HG03039 (cell line): ENCODE measurements at regions not wholly inside any gene's neighbourhood (a gene's known extent, or its start where the extent isn't known, plus 50 kb on each side); places are given as distances from the start of the nearest gene placed in this dataset.

Experiments used
- ATAC-seq: cut with Tn5 transposase; IDR thresholded peaks from one replicate; pipeline ENCODE4 v1.9.1; 2021; ENCODE audit warnings: mild to moderate bottlenecking, moderate library complexity; ENCODE audit not compliant: unreplicated experiment

- no peak for ATAC-seq
Measured at GRCh38 chr4:17339376-17339775, 172.5 kb downstream of the QDPR start.

DNA sequence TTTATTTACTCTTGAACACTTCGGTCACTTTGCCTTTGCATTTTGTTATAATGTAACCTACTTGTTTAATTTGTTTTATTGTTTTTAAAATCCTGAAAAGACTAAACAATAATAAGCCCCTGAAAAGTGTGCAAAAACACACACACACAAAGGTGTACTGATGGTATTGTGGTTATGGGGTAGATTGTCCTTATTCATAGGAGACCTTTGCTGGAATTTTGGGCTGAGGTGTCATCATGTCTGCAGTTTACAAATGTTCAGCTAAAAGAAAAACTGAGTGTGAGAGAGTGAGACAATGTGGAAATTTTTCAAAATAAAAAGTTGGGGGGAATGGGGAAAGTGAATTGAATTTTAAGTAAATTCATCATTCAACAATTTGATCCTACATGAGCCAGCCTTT is 174.9 kb downstream of the QDPR start:
- ATAC-seq = no peak

- ATAC-seq = peak; percentile 72
Measured at GRCh38 chr4:17336524-17336961, 175.3 kb downstream of the QDPR start.

DNA sequence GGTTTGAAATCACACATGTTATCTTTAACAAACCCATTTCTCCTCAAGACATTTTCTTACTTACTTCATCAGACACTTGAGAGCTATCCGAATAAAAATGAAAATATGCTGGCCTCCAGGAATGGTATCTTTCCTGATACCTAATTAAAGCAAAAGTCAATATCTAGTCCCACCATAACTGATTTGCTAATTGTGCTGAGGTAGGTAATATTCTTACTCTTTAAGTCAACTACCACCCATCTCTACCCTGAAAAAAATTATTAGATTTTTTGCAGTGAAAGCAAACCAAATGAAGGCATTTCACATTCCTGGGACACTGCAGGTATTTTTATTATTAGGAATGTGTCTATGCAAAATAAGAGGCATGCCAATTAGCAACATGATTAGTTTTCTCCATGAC is 175.8 kb downstream of the QDPR start:
- ATAC-seq = no peak

GRCh38 chr4:17335371-17335770 is 176.5 kb downstream of the QDPR start:
- no peak for ATAC-seq

DNA sequence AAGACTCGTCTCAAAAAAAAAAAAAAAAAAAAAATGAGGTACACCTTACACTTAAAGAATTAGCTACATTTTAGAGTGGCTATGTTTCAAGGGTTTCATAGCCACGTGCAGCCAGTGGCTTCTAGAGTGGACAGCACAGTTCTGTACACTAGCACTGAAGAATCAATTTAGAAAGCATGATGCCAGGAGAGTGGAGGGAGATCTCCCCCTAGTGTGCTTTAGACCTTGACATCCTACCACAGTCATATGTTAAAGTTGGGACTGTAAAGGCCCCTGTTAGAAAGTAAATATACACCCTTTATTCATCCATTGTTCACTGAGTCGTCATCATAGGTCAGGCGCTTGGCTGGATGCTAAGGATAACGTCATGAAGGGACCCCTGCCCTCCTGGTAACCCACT is 179.4 kb downstream of the QDPR start:
- no peak for ATAC-seq

GRCh38 chr4:17329046-17329445 is 182.8 kb downstream of the QDPR start:
- no peak for ATAC-seq

- ATAC-seq = no peak
Measured at GRCh38 chr4:17328141-17328815, 183.6 kb downstream of the QDPR start.

DNA sequence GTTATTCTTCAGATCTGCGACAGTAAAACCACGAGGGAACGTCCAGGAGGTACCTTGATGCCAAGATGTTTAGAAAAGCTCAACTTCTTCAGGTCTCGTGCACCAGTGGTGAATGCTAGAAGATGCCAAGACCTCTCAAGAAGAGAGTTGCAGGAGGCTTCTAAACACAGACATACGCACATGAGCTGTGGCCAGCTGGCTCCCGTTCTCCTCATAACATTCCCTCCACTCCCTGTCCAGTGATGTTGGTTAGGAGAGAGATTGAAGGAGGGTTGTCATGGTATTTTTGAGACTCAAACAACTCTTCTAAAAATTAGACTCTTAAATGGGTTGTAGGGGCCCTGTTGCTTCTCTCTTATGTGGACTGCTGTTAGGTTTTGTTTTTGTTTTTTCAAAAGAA is 184.3 kb downstream of the QDPR start:
- no peak for ATAC-seq

DNA sequence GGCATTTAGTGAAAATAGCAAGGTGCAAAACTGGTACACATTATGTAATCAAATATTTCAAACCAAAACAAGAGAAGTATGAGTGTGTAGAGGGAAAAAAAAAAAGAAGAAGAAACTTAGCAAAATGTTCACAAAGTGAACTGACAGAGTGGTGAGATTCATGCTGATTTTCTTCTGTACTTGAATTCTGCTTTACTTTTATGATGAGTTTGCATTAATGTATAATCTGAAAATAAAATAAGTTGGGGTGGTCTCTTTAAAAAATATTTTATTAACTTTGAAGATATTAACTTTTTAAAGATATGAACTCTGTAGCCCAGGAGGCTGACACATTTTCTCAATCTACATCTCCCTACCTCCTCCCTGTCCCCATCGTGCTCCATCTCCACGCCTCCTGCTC is 185.1 kb downstream of the QDPR start:
- no peak for ATAC-seq

- no peak for ATAC-seq
Measured at GRCh38 chr4:17325098-17325497, 186.8 kb downstream of the QDPR start.

- ATAC-seq = no peak
Measured at GRCh38 chr4:17324386-17324830, 187.5 kb downstream of the QDPR start.

DNA sequence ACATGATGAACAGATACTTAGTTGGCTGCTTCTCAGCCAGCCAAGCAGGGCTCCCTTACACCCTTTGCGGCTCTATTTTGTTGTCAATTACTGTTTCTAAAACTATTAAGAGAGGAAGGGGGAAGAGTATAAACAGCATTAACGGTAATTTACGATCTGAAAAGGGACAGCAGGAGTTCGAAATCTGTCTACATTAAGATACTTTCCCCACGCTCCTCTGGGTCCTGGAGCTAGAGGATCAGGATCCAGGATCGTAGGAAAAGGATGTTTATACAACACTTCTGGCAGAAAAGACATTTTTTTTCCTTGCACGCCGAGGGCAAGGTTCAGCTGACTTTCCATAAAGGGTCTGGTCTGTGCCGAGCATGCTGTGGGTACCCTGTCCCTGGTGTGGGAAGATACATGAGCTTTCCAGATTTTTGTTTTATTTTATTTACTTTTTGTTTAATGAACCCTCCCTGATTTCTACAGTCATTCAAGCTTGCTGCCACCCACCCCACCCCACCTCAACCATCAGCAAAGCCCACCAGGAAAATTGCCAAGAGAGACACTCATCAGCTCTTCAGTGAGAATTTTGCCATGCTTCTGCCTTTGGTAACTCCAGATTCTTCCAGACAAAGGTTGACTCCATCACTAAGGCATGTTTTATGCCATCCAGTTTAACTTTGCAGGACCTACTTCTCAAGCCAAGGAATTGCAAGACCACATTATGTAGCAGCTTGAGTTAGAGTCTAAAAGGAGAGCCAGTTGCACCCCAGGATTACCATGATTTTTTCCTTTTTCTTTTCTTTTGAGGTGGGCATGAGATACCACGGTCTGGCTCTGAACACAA is 188.1 kb downstream of the QDPR start:
- no peak for ATAC-seq

DNA sequence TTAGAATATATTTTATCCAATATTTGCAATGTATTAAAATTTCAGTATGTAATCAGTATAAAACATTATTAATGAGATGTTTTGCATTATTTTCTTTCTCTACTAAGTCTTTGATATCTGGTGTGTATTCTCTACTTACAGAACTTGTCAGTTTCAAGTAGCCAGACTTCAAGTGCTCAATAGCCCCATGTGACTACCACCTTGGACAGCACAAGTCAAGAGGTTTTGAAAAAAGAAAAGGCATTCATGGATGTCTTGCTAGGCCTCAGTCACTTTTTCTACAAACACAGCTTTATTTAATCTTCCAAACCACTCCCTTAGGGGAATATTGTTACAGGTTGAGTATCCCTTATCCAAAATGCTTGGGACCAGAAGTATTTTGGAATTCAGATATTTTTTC is 189.4 kb downstream of the QDPR start:
- ATAC-seq = no peak

GRCh38 chr4:17320046-17320445 is 191.8 kb downstream of the QDPR start:
- no peak for ATAC-seq

DNA sequence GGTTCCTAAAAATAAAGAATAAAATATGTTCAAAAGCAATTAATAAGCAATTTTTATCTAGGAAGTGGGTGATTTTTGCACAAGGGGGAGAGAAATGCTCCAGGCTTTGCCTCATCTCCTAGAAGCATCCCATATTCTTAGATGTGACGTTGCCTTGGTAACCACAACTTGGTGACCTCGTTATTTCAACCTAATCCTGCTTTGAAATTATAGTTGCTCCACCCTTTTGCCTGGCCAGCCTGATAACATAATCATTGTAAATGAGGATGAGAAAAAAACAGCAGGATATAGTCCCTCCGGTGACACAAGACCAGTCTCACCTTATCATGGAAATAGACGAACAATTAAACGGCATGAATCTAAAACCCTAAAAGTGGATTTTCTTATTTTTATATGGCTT is 194.4 kb downstream of the QDPR start:
- ATAC-seq = no peak

- ATAC-seq = no peak
Measured at GRCh38 chr4:17316566-17316965, 195.3 kb downstream of the QDPR start.

- no peak for ATAC-seq
Measured at GRCh38 chr4:17315459-17315858, 196.4 kb downstream of the QDPR start.

GRCh38 chr4:17313194-17313593 is 198.7 kb downstream of the QDPR start:
- no peak for ATAC-seq

DNA sequence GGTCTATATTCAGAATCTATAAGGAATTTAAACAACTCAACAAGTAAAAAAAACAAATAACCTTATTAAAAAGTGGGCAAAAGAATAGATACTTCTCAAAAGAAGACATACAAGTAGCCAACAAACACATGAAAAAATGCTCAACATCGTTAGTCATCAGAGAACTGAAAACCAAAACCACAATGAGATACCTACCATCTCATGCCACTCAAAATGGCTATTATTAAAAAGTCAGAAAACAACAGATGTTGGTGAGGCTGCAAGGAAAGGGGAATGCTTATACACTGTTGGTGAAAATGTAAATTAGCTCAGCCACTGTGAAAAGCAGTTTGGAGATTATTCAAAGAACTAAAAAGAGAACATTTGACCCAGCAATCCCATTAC is 201.6 kb downstream of the QDPR start:
- no peak for ATAC-seq

DNA sequence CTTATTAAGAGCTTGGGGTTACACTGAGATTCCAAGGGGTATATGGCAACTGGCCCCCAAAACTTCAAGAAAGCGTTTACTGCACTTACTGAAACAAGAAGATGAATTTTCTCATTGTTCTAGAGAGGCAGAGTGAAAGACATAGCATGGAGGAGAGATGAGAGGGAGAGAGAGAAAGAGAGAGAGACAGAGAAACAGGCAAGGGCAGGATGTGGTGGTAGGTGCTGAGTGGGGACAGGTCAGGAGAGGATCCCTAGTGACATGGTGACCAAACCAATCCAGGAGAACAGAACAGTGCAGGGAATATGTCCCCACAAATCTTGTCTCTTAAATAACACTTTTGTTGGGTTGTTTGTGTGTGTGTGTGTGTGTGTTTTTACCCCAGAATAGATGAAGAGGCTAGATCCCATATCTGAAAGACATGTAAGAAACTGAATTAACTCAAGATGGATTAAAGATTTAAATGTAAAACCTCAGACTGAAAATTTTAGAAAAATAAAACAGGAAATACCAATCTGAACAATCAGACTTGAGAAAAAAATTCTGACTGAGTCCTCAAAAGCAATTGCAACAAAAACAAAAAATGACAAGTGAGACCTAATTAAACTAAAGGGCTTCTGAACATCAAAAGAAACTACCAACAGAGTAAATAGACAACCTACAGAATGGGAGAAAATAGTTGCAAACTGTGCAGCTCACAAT is 202.2 kb downstream of the QDPR start:
- ATAC-seq = no peak

DNA sequence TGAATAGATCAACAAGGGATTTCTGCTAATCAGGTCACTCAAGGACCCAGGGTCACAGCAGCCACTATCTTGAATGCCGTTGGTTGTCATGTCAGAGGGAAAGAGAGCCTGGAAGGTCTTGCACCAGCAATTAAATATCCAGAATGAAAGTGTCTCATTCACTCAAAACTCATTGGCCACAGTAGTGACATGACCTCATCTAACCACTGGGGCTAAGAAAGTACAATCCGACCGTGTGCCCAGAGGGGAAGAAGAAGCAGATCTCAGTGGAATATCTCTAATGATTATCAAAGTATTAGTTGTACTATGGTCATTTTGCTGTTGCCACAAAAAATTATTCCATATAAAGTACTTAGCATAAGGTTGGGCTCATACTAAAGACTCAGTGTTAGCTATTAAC is 210.0 kb downstream of the QDPR start:
- ATAC-seq = no peak
